SK-N-MC (cell line): ENCODE measurements at regions not wholly inside any gene's neighbourhood (a gene's known extent, or its start where the extent isn't known, plus 50 kb on each side); places are given as distances from the start of the nearest gene placed in this dataset.
"Not testable (repeated sequence)": the region's sequence is repeated elsewhere in the genome, so short reads cannot be mapped to it uniquely, and the experiment has no call there.

ENCODE experiments used
- DNase-seq: peaks from one replicate; pipeline ENCODE4 v3.0.0-alpha.2; 2011; ENCODE audit warnings: low read depth, low spot score
- H3K27ac ChIP-seq: fragments of 200-600 bp; sonication (generic); 2 replicates; pipeline ENCODE4 v1.5.1; 2016; ENCODE audit warnings: mixed run types
- H3K36me3 ChIP-seq: fragments of 200-600 bp; sonication (generic); 2 replicates; pipeline ENCODE4 v1.6.1; 2017; ENCODE audit warnings: antibody characterized with exemption, low read length, mixed read lengths; ENCODE audit not compliant: insufficient read depth
- H3K4me3 ChIP-seq: fragments of 200-600 bp; sonication (generic); 2 replicates; pipeline ENCODE4 v1.5.1; 2016
- H3K9ac ChIP-seq: fragments of 200-600 bp; sonication (generic); 2 replicates; pipeline ENCODE4 v1.8.0; 2017; ENCODE audit warnings: mixed run types, mixed read lengths; ENCODE audit not compliant: insufficient read length
- H3K9me3 ChIP-seq: fragments of 200-600 bp; sonication (generic); 2 replicates; pipeline ENCODE4 v1.6.1; 2017; ENCODE audit warnings: low read depth, mild to moderate bottlenecking, antibody characterized with exemption, low read length, moderate library complexity, mixed read lengths
- EZH2 ChIP-seq: fragments of 200-600 bp; sonication (generic); IDR thresholded peaks from one replicate; pipeline ENCODE4 v1.6.1; 2017; ENCODE audit warnings: antibody characterized with exemption
- FOXP2 ChIP-seq: optimal IDR thresholded peaks from 2 replicates; pipeline ENCODE3; 2011; ENCODE audit warnings: mild to moderate bottlenecking, moderate library complexity; ENCODE audit not compliant: insufficient read depth; ENCODE audit errors: extremely low read length, control extremely low read depth
- POLR2AphosphoS5 ChIP-seq: IDR thresholded peaks from 2 replicates; pipeline ENCODE4 v1.6.1; 2012; ENCODE audit warnings: mild to moderate bottlenecking, low read depth, low read length, borderline replicate concordance

GRCh38 chr14:38047195-38047902 lies 160.4 kb upstream of the SSTR1 start:
- Histone ChIP-seq H3K9me3 (no peaks in the 10 kb centered on the region), H3K4me3 (no peak overlapping the region), H3K27ac (no peak overlapping the region), H3K36me3 (no peaks in the 10 kb centered on the region), H3K9ac (no peak overlapping the region)
- TF ChIP-seq POLR2AphosphoS5: no peak
- no peak for TF ChIP-seq FOXP2
- no peak for TF ChIP-seq EZH2
- DNase-seq: no peak

- no peak for DNase-seq
- H3K9me3 ChIP-seq: no peaks in the 10 kb centered on the region
- no peaks in the 10 kb centered on the region for H3K36me3 ChIP-seq
- H3K9ac ChIP-seq: no peak overlapping the region
- TF ChIP-seq POLR2AphosphoS5 (no peak), EZH2 (no peak), FOXP2 (no peak)
- no peak overlapping the region for H3K4me3 ChIP-seq
- no peak overlapping the region for H3K27ac ChIP-seq
Measured at GRCh38 chr14:38053666-38054065, 154.0 kb upstream of the SSTR1 start.

DNA sequence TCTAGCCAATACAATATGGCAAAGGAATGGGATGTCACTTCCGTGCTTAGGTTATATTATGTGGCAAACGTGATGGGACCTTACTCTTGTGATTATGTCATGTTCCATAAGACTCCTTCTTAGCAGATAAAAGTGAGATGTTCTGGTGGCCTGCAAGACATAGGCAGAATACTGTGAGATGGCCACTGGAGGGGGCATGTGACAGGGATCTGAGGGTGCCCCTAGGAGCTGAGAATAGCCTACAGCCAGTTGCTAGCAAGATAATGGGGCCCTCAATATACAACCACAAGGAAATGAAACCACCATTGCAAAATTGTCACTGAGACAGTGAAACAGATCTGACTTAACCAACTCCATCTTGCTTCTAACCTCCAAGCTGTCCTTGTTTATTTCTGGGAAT lies 151.4 kb upstream of the SSTR1 start:
- H3K27ac ChIP-seq: no peak overlapping the region
- no peak for DNase-seq
- no peak overlapping the region for H3K9ac ChIP-seq
- H3K36me3 ChIP-seq: no peaks in the 10 kb centered on the region
- no peak overlapping the region for H3K4me3 ChIP-seq
- H3K9me3 ChIP-seq: no peaks in the 10 kb centered on the region
- TF ChIP-seq POLR2AphosphoS5 (no peak), EZH2 (no peak), FOXP2 (no peak)

- H3K9me3 ChIP-seq, H3K36me3 ChIP-seq, H3K4me3 ChIP-seq, DNase-seq, H3K9ac ChIP-seq, H3K27ac ChIP-seq: not testable (repeated sequence)
Measured at GRCh38 chr14:38062223-38062622, 145.5 kb upstream of the SSTR1 start.

GRCh38 chr14:38063711-38064320 lies 143.9 kb upstream of the SSTR1 start:
- H3K36me3 ChIP-seq: no peaks in the 10 kb centered on the region
- no peaks in the 10 kb centered on the region for H3K9me3 ChIP-seq
- H3K27ac ChIP-seq: no peak overlapping the region
- no peak overlapping the region for H3K9ac ChIP-seq
- TF ChIP-seq FOXP2 (no peak), POLR2AphosphoS5 (no peak), EZH2 (no peak)
- H3K4me3 ChIP-seq: no peak overlapping the region
- DNase-seq: no peak

GRCh38 chr14:38065106-38065762 lies 142.5 kb upstream of the SSTR1 start:
- no peak for DNase-seq
- H3K9me3 ChIP-seq: no peaks in the 10 kb centered on the region
- H3K9ac ChIP-seq: no peak overlapping the region
- no peak overlapping the region for H3K27ac ChIP-seq
- H3K4me3 ChIP-seq: no peak overlapping the region
- TF ChIP-seq FOXP2 (no peak), POLR2AphosphoS5 (no peak), EZH2 (no peak)
- no peaks in the 10 kb centered on the region for H3K36me3 ChIP-seq

DNA sequence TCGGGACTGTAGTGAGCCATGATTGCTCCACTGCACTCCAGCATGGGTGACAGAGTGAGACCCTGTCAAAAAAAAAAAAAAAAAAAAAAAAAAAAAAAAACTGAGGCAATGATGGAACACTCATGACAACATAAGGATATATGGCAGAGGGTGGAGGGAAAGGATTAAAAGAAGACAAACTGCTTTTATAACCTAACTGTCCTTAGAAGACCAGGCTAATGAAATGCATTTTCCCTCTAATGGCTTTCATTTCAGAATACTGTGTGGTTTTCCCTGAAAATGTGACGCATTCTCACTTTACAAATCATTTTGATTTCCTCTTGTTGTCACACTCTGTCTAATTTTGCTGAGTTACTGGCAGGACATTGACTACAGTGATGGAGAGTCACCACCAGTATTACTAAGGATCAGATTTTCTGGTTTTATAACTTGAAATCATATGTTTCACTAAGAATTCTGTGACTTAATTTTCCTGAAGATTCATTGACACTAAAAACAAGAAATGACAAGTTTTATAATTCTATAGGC lies 137.6 kb upstream of the SSTR1 start:
- Histone ChIP-seq H3K27ac (no peak overlapping the region), H3K9me3 (no peaks in the 10 kb centered on the region), H3K36me3 (no peaks in the 10 kb centered on the region), H3K9ac (no peak overlapping the region), H3K4me3 (no peak overlapping the region)
- TF ChIP-seq FOXP2 (no peak), EZH2 (no peak), POLR2AphosphoS5 (no peak)
- no peak for DNase-seq

- Histone ChIP-seq H3K36me3 (no peaks in the 10 kb centered on the region), H3K9ac (no peak overlapping the region), H3K27ac (no peak overlapping the region), H3K4me3 (no peak overlapping the region), H3K9me3 (no peaks in the 10 kb centered on the region)
- TF ChIP-seq EZH2 (no peak), FOXP2 (no peak), POLR2AphosphoS5 (no peak)
- no peak for DNase-seq
Measured at GRCh38 chr14:38073641-38074040, 134.1 kb upstream of the SSTR1 start.

- Histone ChIP-seq H3K4me3 (no peak overlapping the region), H3K36me3 (no peaks in the 10 kb centered on the region), H3K9ac (no peak overlapping the region), H3K27ac (no peak overlapping the region), H3K9me3 (no peaks in the 10 kb centered on the region)
- no peak for DNase-seq
- no peak for TF ChIP-seq POLR2AphosphoS5
- no peak for TF ChIP-seq EZH2
Measured at GRCh38 chr14:38074081-38074480, 133.6 kb upstream of the SSTR1 start.
